ENCODE measurements at regions not wholly inside any gene's neighbourhood (a gene's known extent, or its start where the extent isn't known, plus 50 kb on each side); places are given as distances from the start of the nearest gene placed in this dataset.

DNA sequence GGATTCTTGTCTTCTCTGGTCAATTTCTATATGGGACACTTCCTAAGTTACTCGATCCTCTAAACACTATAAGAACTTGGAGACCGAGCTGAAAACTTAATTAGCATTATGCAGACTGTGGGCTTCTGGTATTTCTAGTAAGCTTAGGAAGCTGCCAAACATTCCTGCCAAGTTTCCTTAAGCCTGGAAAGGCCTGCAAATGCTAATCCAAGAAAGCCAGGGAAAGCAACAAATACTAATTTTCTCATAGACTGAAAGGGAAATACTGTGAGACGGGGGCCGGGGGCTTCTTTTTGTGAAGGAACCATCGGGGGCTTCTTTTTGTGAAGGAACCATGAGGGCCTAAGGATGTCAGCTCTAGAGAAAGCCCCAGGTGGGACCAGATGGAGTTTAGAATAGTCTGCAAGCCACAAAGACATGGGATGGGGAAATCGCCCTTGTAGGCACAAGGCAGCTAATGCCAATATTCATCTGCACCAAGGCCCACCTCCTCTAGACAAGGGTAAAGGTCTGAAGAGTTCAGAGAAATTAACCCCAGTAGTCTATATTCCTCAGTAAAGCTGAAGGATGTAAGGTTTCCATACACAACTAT lies 332.4 kb upstream of the PRDM1 start:
- no peak for DNase-seq

- no peak for DNase-seq
Measured at GRCh38 chr6:105753207-105753606, 332.9 kb upstream of the PRDM1 start.

DNA sequence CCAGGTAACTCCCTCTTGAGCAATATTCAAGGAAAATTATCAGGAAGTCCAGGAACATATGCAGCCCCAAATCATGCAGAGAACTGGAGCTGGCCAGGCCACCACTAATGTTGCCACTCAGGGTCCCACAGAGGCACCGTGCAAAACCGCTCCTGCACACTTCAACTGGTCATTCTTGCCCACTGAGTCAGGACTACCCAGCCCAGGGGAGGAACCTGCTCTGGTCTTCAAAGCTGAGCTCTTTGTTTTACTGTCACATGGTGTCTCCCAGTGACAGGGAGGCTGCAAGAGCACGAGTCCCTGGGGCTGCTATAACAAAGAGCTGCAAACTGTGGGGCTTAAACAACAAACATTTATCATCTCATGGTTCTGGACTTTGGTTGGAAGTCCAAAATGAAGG lies 336.0 kb upstream of the PRDM1 start:
- no peak for DNase-seq

GRCh38 chr6:105748737-105749161 lies 337.4 kb upstream of the PRDM1 start:
- no peak for DNase-seq

DNA sequence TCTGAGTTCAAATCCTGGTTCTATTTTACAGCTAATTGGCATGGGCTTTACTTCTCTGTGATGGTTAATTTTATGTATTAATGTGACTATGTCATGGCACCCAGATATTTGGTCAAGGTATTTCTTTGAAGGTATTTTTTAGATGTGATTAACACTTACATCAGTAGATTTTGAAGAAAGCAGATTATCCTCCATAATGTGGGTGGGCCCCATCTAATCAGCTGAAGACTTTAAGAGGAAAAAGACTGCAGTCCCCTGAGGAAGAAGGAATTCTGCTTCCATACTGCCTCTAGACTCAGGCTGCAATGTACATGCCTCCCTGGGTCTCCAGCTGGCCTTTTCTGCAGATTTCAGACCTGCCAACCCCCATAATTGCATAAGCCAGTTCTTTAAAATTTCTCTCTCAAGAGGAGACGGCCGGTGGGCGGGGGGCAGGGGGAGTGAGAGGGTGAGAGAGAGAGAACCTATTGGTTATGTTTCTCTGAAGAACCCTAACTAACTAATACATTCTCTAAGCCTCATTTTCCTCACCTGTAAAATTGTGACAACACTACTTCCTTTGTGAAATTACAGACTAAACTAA lies 338.2 kb upstream of the PRDM1 start:
- DNase-seq = no peak

GRCh38 chr6:105746509-105746908 lies 339.6 kb upstream of the PRDM1 start:
- no peak for DNase-seq

DNA sequence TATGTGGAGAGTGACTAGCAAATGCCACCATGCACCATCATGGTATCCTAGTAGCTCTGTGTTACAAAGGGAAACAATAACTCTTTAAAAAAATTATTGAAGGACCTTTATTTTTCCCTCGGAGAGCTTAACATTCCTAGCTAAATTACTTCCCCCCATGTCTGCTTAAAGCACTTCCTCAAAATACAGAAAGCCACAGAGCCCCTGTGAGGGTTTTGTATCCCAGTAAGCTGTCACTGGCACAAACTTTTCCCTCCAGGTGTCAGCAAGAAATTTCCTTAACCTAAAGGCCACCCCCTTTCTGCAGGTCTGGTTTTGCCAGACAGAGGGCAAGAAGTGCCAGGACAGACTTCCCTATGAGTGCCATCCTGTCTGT lies 340.0 kb upstream of the PRDM1 start:
- no peak for DNase-seq

- DNase-seq = no peak
Measured at GRCh38 chr6:105745464-105746129, 340.5 kb upstream of the PRDM1 start.

DNA sequence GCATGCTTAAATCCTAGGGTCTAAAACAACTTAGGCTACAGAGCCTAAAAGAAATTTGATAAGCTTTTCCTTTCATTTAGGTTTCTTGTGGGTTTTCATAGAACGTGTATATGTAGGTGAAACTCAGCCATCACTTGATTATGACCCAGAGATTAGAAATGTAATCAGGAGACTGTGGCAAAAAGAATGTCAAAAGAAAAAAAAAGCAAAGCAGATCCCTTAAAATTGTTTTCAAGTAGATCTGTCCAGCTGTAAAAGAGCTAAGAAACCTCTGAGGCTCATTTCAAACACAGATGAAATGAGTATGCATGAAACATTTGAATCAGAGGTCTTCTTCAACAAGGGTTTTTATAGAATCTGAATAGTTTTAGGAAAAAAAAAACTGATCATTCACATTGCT lies 341.3 kb upstream of the PRDM1 start:
- no peak for DNase-seq

- DNase-seq = no peak
Measured at GRCh38 chr6:105740946-105741645, 338.2 kb upstream of the PREP start.

- no peak for DNase-seq
Measured at GRCh38 chr6:105739764-105740163, 336.9 kb upstream of the PREP start.

DNA sequence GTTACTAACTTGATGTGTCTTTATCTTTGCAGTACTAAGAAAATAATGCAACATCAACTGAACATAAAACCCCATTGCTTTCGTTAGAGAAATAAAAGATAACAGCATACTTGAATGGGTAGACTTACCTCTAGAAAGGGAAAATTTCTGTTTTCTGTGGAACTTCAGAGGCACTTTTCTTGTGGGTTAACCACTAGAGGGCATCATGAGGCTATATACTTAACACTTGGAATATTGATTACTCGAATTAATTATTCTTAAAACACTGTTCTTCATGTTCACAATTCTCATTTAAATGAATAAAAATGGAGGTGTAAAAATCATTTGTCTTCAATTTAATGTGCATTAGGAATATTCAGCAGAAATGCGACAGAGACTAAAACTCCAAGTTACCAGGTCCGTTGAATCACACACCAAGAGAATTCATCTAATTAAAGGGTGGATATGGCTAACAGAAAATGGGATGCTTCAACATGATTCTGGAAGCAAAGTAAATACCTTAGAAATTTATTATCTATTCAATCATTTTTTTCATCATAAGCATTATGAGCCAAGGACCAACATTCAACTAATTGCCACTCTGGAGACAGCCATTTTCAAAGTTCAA lies 330.8 kb upstream of the PREP start:
- no peak for DNase-seq

GRCh38 chr6:105728995-105729394 lies 326.1 kb upstream of the PREP start:
- no peak for DNase-seq

DNA sequence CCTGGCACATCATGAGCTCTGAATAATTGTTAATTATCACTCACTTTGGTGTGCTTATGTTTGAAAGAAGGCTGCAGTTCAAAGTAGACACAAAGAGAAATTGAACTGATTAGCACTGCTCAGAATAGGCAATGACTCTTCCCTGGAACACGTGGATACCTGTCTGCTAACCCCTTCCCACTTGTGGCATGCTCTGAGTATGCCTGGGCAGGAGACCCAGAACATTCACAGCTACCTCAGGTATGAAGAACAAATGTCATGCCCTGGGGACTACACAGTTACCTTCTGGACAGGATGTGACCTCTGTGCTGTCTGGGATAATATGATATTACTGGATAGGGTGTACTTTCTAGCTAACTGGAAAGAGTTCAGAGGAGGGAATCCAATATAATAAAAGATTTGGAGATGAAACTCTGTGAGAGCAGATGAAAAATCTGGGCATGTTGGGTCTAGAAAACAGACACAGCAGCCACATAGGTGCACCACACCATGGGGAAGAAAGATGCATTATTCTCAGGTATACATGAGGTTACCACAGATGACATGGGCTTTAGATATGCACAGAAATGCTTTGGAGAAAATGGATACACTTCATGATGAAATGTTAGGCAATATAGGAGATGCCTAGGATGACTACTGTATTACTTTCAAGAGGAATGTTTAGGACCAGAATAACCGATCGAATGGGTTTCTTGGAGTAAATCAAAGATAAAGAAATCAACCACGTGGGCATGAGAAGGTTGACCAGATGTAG lies 324.2 kb upstream of the PREP start:
- DNase-seq = no peak

- no peak for DNase-seq
Measured at GRCh38 chr6:105714846-105715245, 312.0 kb upstream of the PREP start.

- no peak for DNase-seq
Measured at GRCh38 chr6:105713474-105714118, 310.7 kb upstream of the PREP start.

DNA sequence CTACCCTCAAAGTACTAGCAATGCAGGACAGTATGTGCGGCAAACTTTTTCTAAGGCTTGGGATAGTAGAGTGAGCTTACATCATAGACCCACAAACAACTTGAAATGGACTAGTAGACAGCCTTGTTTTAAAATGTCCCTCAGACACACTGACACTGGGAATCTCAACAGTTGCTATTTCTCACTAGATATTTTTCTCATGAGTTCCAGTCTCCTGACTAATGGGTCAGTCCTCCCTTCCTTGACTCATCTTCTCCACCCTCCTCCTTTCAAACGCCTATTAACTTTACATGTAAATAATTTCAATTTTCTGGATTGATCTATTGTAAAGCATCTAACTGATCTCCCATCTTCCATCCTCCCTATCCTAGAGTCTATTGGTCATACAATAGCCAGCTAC lies 308.3 kb upstream of the PREP start:
- no peak for DNase-seq

GRCh38 chr6:105705608-105706007 lies 302.7 kb upstream of the PREP start:
- DNase-seq = no peak

GRCh38 chr6:105695461-105695860 lies 292.6 kb upstream of the PREP start:
- DNase-seq = no peak

DNA sequence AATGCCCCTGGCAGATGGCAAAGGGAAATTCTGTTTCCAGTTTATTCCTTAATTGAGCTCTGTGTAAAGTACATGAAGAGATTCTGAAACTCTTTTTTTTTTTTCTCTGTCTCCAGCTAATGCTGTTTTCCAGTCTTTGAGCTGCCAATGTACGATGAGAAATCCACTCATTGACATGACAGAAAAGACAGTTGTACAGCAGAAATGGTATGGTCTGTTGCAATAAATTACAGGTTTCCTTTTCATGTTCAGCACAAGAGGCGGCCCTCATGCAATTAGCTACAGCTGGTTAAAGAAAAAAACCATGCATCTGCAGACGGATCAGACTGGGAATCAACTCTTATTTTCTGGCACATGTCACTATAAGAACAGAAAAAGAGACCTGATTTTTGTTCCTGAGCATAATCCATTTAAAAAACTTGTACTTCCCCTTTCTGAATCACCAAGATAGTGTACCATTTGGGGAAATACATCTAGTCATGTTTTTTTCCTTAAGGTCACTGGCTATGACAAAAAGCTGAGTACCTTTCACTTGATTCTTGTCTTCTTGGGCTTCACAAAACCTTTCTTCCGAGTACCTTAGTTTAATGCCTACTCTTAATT lies 289.8 kb upstream of the PREP start:
- DNase-seq = no peak

GRCh38 chr6:105691971-105692370 lies 289.1 kb upstream of the PREP start:
- no peak for DNase-seq

GRCh38 chr6:105691081-105691480 lies 288.2 kb upstream of the PREP start:
- no peak for DNase-seq

Data from GOT3 (cell line).